HG03469 (cell line): ENCODE measurements at regions not wholly inside any gene's neighbourhood (a gene's known extent, or its start where the extent isn't known, plus 50 kb on each side); places are given as distances from the start of the nearest gene placed in this dataset.

Source experiments
- ATAC-seq: cut with Tn5 transposase; IDR thresholded peaks from one replicate; pipeline ENCODE4 v1.9.1; 2021; ENCODE audit warnings: mild to moderate bottlenecking, moderate library complexity, moderate number of reproducible peaks; ENCODE audit not compliant: unreplicated experiment

DNA sequence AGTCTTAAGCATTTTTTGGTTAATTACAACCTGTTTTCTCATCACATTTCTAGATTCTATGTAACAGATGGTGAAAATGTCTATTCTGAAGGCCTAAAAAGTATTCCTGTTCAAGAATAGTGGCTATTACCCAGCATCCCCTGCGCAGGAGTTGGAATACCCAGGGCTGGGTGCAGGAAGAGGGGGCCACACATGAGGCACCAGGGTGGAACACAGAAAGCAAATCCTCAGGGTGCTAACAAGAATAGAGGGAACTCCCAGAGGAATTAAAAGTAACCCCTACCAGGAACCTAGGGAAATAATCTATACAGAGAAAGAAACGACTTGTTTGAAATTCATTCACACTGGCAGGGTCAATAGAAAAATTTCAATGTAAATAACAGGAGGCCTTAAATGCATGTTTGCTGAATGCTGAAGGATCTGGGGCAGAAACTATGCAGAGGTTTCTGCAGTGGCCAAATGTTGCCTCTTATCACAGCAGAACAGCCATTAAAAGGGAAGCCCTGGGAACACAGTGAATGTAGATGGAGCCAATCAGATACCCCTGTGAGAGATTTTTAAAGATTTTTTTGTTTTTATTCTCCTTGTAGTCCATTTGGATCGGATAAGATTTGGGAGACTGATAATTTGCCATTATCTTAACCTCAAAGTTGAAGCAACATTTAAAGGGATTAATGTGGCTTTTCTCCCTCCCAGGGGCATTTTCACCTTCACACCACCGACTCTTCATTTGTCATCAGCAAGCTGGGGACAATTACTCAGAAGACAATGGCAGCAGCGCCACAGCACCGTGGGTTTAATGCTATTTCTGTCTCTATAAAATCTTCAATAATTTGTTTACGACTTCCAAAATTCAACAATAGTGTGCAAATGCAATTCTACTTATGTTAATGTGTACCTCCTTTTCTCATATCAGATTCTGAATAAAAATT, 196.0 kb upstream of the PSMD7 start:
- ATAC-seq, result no peak

DNA sequence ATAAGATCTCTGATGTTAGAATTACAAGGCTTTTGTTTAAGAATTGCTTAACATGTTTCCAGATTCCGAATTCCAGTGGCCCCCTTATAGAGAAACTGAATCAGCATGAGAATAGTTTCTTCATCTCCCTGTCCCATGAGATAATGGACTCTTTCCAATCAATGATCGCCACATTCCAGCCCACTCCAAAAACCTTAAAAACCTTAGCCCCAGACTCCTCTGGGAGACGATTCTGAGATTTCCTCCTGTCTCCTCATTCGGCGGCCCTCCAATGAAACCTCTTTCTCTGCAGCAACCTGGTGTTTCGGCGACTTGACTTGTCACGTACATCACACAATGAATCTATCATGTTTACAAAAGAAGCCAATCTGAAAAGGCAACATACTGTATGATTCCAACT, 197.1 kb upstream of the PSMD7 start:
- ATAC-seq, result no peak

- ATAC-seq, result no peak
Observed at GRCh38 chr16:74094962-74095361, 201.7 kb upstream of the PSMD7 start.

DNA sequence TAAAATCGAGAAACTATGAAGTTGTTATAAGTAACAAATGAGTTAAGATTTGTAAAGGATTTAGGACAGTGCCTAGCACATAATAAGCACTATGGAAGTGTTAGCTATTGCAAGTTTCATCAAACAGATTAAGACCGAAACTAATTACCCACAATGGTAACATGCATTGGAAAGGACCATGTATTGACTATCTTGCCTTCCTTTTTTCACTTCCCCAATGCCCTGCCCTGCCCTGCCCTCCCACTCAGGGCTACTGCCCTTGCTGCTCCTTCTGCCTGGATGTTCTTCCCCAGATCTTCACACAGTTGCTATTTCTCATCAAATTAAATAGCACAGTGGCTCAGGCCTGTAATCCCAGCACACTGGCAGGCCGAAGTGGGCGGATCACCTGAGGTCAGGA, 202.1 kb upstream of the PSMD7 start:
- ATAC-seq, result peak; percentile 86

GRCh38 chr16:74092336-74092735, 204.3 kb upstream of the PSMD7 start:
- no peak for ATAC-seq

- ATAC-seq, result no peak
Observed at GRCh38 chr16:74090871-74091270, 205.7 kb upstream of the PSMD7 start.

DNA sequence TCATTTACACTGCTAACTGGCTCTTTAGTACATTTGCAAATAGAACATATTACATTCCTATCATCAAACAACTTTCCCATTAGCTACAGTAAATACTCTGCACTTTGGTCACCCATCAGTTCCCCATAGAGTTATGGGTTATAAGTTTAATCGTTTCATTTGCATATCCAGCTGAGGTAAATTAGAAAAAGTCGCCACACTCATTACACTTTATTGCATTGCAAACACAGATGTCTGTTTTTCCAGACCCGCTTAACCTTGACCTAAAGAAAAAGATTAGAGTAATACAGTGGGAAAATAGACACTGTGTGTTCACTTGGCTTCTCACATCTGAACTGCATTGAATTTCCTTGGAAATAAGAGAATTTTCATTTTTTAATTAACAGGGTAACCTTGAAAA, 213.1 kb upstream of the PSMD7 start:
- ATAC-seq, result no peak

DNA sequence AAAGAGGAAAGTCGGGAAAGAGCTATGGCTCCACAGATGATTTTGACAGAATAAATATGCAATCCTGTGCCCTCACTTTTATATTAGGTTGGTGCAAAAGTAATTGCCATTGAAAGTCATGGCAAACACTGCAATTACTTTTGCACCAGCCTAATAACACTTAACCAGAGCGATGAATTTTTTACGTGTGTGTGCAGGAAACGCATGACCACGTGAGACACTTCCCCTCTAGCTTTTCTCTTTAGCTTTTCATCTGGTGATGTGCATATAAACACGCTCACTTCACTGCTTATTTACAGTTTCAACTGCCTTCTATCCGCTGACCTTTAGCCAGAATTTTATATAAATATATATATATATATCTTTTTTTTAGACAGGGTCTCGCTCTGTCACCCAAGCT, 216.3 kb upstream of the PSMD7 start:
- ATAC-seq, result no peak

GRCh38 chr16:74079232-74079586, 217.4 kb upstream of the PSMD7 start:
- no peak for ATAC-seq

DNA sequence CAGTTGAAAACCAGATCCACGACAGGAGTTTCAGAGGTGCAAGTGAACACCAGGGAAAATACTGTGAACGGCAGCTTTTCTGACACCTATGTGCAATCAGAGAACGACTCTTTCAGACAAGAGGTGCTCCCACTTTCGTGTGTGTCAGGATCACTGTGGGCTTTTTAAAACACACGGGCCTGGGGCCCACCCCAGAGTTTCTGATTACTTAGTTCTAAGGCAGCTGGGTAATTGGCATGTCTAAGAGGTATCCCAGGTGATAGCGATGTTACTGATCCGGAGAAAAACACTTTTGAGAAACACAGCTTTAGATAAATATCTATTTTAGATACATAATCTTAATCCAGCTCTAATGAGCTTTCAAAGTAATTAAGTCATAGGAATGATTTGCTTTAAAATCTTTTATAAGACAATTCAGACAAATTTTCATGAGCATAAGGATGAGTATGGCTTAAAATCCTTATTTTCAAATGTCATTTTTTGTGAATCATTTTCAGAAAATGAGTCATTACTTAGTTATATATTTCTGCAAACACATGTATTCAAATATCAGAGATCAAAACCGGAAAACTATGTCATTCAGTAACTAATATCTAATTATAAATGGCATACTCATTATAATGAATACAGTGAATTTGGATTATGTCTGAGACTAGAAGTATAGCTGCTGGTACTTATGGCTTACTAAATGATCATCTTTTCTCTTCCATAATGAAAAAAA, 217.9 kb upstream of the PSMD7 start:
- no peak for ATAC-seq

GRCh38 chr16:74076568-74076967, 220.0 kb upstream of the PSMD7 start:
- no peak for ATAC-seq

DNA sequence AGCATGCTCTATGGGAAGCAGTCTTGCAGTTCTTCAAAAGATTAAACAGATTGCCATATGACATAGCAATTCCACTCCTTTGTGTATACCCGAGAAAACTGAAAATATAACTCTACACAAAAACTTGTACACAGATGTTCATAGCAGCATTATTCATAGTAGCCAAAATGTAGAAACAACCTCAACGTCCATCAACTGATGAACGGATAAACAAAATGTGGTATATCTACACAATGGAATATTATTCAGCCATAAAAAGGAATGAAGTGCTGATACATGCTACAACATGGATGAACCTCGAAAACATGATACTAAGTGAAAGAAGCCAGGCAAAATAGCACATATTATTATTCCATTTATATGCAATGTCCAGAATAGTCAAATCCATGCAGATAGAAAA, 221.2 kb upstream of the PSMD7 start:
- no peak for ATAC-seq

DNA sequence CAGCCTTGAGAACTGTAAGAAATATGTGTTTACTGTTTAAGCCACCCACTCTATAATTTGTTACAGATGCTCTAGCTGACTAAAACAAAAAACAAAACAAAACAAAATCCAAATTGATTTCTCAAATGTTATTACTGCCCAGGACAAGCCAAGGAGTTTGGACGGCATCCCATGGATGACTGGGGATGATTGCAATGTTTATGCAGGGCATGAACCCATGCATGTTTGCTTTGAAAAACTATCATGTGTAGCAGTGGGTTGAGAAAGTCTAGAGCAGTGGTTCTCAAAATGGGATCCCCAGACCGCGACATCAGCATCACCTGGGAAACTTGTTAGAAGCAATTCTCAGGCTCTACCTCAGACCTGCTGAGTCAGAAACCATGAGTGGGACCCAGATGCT, 223.2 kb upstream of the PSMD7 start:
- ATAC-seq, result no peak

GRCh38 chr16:74071996-74072535, 224.5 kb upstream of the PSMD7 start:
- no peak for ATAC-seq

- no peak for ATAC-seq
Observed at GRCh38 chr16:74070237-74070636, 226.4 kb upstream of the PSMD7 start.

DNA sequence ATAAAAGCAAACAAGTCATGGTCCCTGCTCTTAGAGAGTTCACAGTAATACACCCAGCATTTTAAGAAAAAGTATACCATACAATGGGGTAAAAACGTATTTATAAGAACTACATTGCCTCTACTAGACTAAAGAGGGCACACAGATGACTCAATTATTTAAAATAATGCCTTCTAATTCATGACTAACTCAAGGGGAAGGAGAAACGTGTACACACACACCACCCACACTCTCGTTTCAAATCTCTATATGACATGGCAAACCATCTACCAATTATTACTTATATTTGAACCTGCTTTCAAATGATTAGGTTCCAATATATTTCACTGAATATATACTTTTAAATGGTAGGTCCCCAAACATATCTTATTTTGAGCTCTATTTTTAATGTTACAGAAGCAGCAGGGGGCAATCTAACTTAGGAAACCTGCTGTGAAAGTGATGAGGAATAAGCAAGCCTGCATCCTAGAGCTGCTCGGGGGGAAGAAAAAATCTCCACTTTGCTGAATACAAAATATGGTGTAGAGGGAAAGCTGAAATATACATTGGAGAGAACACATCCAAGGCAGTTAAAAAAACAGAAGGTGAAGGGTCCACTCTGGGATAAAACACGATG, 232.4 kb upstream of the PSMD7 start:
- ATAC-seq, result no peak

- no peak for ATAC-seq
Observed at GRCh38 chr16:74053826-74054225, 242.8 kb upstream of the PSMD7 start.

- ATAC-seq, result no peak
Observed at GRCh38 chr16:74053312-74053711, 243.3 kb upstream of the PSMD7 start.

DNA sequence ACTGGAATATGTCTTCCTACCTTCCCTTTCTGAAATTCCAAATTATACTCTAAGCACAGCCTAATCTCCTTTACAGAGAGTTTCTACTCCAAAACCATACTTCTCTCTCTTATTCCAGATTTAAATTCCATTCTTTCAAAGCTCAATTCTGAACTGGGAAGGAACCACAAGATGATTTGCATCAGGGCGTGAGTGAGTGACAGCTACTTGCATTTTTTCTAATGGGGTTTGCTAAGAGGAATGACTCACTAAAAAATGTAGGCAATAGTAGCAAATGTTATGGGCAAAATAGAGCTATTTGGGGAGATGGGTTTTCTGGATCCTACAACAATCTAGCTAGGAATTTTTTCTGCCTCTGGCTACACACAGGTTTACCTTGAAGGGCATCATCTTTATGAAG, 244.6 kb upstream of the PSMD7 start:
- no peak for ATAC-seq

DNA sequence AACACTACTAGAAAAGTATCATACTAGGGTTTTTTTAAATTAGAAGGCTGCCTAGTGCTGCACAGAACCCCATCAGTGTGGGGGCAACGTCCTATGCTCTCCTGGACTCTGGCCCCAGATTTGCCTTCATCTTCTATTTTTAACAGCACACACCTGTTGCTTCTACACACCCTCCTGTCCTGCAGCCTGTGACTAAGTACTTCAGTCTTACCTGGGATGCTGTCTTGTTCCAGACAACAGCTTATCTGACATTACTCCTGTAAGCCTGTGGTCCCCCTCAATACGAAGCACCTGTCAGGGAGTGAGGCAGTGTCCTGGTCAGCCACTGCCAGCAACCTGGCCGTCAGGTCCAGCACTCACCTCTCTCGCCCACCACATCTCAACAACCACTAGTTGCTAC, 247.6 kb upstream of the PSMD7 start:
- ATAC-seq, result no peak

DNA sequence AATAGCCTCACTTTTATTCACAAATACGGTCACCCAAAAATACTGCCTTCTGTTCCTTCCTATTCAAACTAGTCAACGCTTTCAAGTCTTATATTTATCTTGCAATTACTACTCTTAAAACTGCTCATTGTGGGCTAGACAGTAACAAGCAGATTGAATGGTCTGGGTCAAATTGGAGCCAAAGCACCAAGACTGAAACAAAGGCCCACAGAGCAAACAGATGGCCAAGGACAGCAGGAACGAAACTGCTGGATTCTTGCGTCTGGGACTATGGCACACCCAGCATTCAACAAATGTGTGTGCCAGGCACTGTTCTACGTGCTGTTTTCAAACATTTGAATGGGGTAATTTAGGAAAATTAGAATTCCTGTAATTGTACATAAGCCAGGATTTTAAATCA, 250.1 kb upstream of the PSMD7 start:
- ATAC-seq, result no peak

- no peak for ATAC-seq
Observed at GRCh38 chr16:74045513-74045912, 251.1 kb upstream of the PSMD7 start.
